ENCODE measurements at regions not wholly inside any gene's neighbourhood (a gene's known extent, or its start where the extent isn't known, plus 50 kb on each side); places are given as distances from the start of the nearest gene placed in this dataset.

- no peak overlapping the region for H3K27ac Mint-ChIP-seq
- H3K4me1 Mint-ChIP-seq (ENCODE audit: low read depth): peaks cover 18% of the 10 kb centered on the region
- no peak overlapping the region for H3K4me3 Mint-ChIP-seq
- H3K27me3 Mint-ChIP-seq: no peaks in the 10 kb centered on the region
- H3K36me3 Mint-ChIP-seq (ENCODE audit: low read depth): no peaks in the 10 kb centered on the region
- H3K9me3 Mint-ChIP-seq: peaks cover 10% of the 10 kb centered on the region
Measured at GRCh38 chr14:65878586-65878985, 466.1 kb downstream of the FUT8 start.

- Mint-ChIP-seq H3K4me1 (ENCODE audit: low read depth) (peaks cover 18% of the 10 kb centered on the region), H3K9me3 (peaks cover 10% of the 10 kb centered on the region), H3K27me3 (no peaks in the 10 kb centered on the region), H3K27ac (peak overlapping the region; percentile 46), H3K36me3 (ENCODE audit: low read depth) (no peaks in the 10 kb centered on the region), H3K4me3 (no peak overlapping the region)
Measured at GRCh38 chr14:65879248-65880009, 466.9 kb downstream of the FUT8 start.

DNA sequence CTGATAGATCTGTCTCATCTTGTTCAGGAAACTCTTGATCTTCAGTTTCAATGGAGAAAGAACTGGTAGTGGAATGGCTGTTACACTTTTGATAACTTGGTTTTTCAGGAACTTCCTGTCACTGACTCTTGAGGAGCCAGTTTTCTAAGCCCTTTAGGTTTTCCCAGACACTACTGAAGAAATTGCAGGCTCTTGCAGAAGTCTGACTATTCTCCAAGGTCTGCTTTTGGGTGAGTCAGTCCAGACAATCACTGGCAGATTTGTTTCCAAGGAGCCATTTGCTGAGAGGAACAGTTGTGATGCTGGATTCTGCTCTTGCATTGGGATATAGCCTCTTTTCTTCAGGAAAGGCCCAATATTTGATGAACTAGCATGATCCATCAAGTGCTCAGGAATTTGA is 468.0 kb downstream of the FUT8 start:
- Mint-ChIP-seq H3K9me3 (peaks cover 10% of the 10 kb centered on the region), H3K4me3 (no peak overlapping the region), H3K4me1 (ENCODE audit: low read depth) (peaks cover 18% of the 10 kb centered on the region), H3K27ac (no peak overlapping the region), H3K36me3 (ENCODE audit: low read depth) (no peaks in the 10 kb centered on the region), H3K27me3 (no peaks in the 10 kb centered on the region)

DNA sequence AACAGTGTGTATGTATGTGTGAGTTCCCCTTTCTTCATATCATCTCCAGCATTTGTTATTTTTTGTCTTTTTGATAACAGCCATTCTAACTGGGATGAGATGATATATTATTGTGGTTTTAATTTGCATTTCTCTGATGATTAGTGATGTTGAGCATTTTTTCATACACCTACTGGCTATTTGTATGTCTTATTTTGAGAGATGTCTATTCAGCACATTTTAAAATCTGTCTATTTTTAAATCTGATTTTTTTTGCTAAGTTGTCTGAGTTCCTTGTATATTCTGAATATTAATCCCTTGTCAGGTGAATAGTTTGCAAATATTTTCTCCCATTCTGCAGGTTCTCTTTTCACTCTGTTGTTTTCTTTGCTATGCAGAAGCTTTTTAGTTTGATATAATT is 469.1 kb downstream of the FUT8 start:
- no peaks in the 10 kb centered on the region for H3K36me3 Mint-ChIP-seq (ENCODE audit: low read depth)

DNA sequence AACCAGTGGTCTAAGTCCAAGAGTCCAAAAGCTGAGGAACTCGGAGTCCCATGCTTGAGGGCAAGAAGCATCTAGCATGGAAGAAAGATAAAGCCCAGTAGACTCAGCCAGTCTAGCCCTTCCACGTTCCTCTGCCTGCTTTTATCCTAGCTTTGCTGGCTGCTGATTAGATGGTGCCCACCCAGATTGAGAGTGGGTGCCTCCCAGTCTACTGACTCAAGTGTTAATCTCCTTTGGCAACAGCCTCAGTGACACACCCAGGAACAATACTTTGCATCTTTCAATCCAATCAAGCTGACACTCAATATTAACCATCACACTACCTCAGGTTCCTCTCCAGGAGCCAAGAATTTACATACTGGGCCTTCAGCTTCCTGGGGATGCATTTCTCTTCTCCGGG is 476.1 kb downstream of the FUT8 start:
- Mint-ChIP-seq H3K4me1 (ENCODE audit: low read depth) (no peaks in the 10 kb centered on the region), H3K36me3 (ENCODE audit: low read depth) (no peaks in the 10 kb centered on the region), H3K27me3 (no peaks in the 10 kb centered on the region)

More for the DNA sequence above, 469.1 kb downstream of the FUT8 start:
- no peak overlapping the region for H3K4me3 Mint-ChIP-seq
- no peak overlapping the region for H3K27ac Mint-ChIP-seq
- H3K27me3 Mint-ChIP-seq: no peaks in the 10 kb centered on the region
- H3K9me3 Mint-ChIP-seq: peaks cover 10% of the 10 kb centered on the region
- H3K4me1 Mint-ChIP-seq (ENCODE audit: low read depth): peaks cover 18% of the 10 kb centered on the region

GRCh38 chr14:65892315-65892714 is 479.8 kb downstream of the FUT8 start:
- Mint-ChIP-seq H3K36me3 (ENCODE audit: low read depth) (peaks cover 4% of the 10 kb centered on the region), H3K27me3 (no peaks in the 10 kb centered on the region), H3K4me1 (ENCODE audit: low read depth) (no peaks in the 10 kb centered on the region), H3K27ac (no peak overlapping the region), H3K4me3 (no peak overlapping the region), H3K9me3 (peaks cover 12% of the 10 kb centered on the region)

More for the DNA sequence above, 476.1 kb downstream of the FUT8 start:
- no peak overlapping the region for H3K4me3 Mint-ChIP-seq
- peaks cover 5% of the 10 kb centered on the region for H3K9me3 Mint-ChIP-seq
- no peak overlapping the region for H3K27ac Mint-ChIP-seq

- Mint-ChIP-seq H3K27me3 (no peaks in the 10 kb centered on the region), H3K4me3 (no peak overlapping the region), H3K27ac (no peak overlapping the region), H3K9me3 (peaks cover 13% of the 10 kb centered on the region), H3K36me3 (ENCODE audit: low read depth) (peaks cover 13% of the 10 kb centered on the region), H3K4me1 (ENCODE audit: low read depth) (no peaks in the 10 kb centered on the region)
Measured at GRCh38 chr14:65900164-65900563, 487.6 kb downstream of the FUT8 start.

DNA sequence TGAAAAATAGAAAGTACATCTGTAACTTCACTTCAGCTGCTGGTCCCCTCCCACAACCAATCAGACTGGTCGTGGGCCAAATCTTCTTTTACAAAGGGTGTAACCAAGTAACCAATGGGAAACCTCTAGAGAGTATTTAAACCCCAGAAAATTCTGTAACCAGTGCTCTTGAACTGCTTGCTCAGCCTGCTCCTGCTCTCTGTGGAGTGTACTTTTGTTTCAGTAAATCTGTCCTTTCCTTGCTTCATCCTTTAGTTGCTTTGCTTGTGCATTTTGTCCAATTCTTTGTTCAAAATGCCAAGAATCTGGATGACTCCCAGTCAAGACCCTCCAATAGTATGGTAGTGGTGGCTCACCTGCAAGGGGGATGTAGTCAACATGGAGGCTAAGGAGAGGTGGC is 489.1 kb downstream of the FUT8 start:
- peaks cover 12% of the 10 kb centered on the region for H3K36me3 Mint-ChIP-seq (ENCODE audit: low read depth)
- no peaks in the 10 kb centered on the region for H3K27me3 Mint-ChIP-seq
- H3K4me3 Mint-ChIP-seq: no peak overlapping the region
- H3K9me3 Mint-ChIP-seq: peaks cover 10% of the 10 kb centered on the region
- no peak overlapping the region for H3K27ac Mint-ChIP-seq
- no peaks in the 10 kb centered on the region for H3K4me1 Mint-ChIP-seq (ENCODE audit: low read depth)

- H3K27me3 Mint-ChIP-seq: no peaks in the 10 kb centered on the region
- H3K27ac Mint-ChIP-seq: no peak overlapping the region
- H3K9me3 Mint-ChIP-seq: peaks cover 5% of the 10 kb centered on the region
- no peak overlapping the region for H3K4me3 Mint-ChIP-seq
- H3K4me1 Mint-ChIP-seq (ENCODE audit: low read depth): peaks cover 6% of the 10 kb centered on the region
- peaks cover 4% of the 10 kb centered on the region for H3K36me3 Mint-ChIP-seq (ENCODE audit: low read depth)
Measured at GRCh38 chr14:65904988-65905387, 492.5 kb downstream of the FUT8 start.

DNA sequence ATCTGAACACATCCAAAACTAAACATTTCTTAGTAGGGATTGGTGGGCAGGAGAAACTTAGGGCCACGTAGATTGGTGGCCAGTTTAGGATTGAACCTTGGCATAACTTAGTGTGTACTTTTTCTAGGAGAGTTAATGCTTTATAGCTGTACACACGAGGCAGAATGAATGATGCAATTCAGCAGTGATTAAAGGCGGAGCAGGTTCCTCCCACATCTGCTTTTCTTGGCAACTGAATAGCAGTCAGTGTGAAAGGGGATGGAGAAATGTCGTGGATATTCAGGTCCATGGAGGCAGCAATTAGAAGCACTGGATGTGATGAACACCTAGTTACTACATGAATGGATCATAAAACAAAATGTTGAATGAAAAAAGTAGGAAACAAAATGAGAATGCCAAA is 493.8 kb downstream of the FUT8 start:
- no peak overlapping the region for H3K4me3 Mint-ChIP-seq
- no peak overlapping the region for H3K27ac Mint-ChIP-seq
- H3K9me3 Mint-ChIP-seq: peaks cover 3% of the 10 kb centered on the region
- no peaks in the 10 kb centered on the region for H3K36me3 Mint-ChIP-seq (ENCODE audit: low read depth)
- H3K27me3 Mint-ChIP-seq: no peaks in the 10 kb centered on the region
- peaks cover 6% of the 10 kb centered on the region for H3K4me1 Mint-ChIP-seq (ENCODE audit: low read depth)

DNA sequence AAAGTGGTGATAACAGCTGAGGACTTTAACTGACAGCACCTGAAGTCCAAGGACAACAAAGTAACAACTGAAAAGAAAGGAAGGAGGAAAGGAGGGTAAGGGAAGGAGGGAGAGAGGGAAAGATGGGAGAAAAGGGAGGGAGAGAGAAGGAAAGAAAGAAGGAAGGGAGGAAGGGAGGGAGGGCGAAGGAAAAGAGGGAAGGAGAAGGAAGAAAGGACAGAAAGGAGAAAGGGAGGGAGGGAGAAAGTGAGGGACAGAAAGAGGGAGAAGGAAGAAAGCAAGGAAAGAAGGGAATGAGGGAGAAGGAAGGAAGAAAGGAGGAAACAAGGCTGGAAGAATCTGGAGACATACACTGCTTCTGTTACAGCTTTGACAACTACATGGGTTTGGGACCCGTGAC is 494.4 kb downstream of the FUT8 start:
- Mint-ChIP-seq H3K4me3 (no peak overlapping the region), H3K27ac (no peak overlapping the region), H3K4me1 (ENCODE audit: low read depth) (peaks cover 6% of the 10 kb centered on the region)

GRCh38 chr14:65910108-65910786 is 497.7 kb downstream of the FUT8 start:
- Mint-ChIP-seq H3K9me3 (peaks cover 6% of the 10 kb centered on the region), H3K27ac (no peak overlapping the region), H3K27me3 (peaks cover 4% of the 10 kb centered on the region), H3K36me3 (ENCODE audit: low read depth) (no peaks in the 10 kb centered on the region), H3K4me1 (ENCODE audit: low read depth) (peaks cover 23% of the 10 kb centered on the region), H3K4me3 (no peak overlapping the region)

More for the DNA sequence above, 494.4 kb downstream of the FUT8 start:
- Mint-ChIP-seq H3K27me3 (no peaks in the 10 kb centered on the region), H3K9me3 (peaks cover 3% of the 10 kb centered on the region), H3K36me3 (ENCODE audit: low read depth) (no peaks in the 10 kb centered on the region)

DNA sequence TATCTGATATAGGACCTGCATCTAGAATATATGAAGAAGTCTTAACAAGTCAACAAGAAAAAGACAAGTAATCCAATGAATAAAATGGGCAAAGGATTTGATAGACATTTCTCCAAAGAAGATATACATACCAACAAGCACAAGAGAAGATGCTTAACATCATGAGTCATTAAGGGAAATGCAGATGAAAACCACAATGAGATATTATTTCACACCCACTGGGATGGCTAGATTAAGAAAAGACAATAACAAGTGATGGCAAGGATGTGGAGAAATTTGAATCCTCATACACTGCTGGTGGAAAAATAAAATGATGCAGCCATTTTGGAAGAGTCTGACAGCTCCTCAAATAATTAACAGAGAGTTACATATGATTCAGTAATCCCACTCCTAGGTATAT is 502.6 kb downstream of the FUT8 start:
- Mint-ChIP-seq H3K27ac (peak overlapping the region; percentile 37), H3K27me3 (peaks cover 4% of the 10 kb centered on the region), H3K36me3 (ENCODE audit: low read depth) (no peaks in the 10 kb centered on the region), H3K9me3 (peaks cover 6% of the 10 kb centered on the region), H3K4me3 (no peak overlapping the region), H3K4me1 (ENCODE audit: low read depth) (peaks cover 21% of the 10 kb centered on the region)

DNA sequence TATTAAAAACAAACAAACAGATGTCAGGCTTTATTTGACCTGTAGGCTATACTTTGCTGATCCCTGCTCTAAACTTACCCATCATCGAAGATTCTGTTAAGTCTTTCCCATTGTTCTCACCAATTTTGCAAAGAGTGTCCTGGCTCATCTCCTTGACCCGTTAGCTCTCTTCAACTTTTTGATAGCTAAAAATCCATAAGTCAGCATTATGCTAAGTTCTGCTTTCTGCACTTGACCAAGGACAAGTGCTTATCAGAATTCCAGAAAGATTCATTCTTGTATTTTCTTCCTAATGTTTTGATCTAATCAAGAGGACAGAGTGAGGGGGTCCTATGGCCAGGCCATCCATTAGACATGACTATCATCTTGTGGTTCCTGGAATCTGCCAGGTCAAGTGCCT is 503.5 kb downstream of the FUT8 start:
- Mint-ChIP-seq H3K4me1 (ENCODE audit: low read depth) (peaks cover 21% of the 10 kb centered on the region), H3K27ac (no peak overlapping the region), H3K9me3 (peaks cover 6% of the 10 kb centered on the region), H3K36me3 (ENCODE audit: low read depth) (no peaks in the 10 kb centered on the region), H3K27me3 (peaks cover 4% of the 10 kb centered on the region), H3K4me3 (no peak overlapping the region)

DNA sequence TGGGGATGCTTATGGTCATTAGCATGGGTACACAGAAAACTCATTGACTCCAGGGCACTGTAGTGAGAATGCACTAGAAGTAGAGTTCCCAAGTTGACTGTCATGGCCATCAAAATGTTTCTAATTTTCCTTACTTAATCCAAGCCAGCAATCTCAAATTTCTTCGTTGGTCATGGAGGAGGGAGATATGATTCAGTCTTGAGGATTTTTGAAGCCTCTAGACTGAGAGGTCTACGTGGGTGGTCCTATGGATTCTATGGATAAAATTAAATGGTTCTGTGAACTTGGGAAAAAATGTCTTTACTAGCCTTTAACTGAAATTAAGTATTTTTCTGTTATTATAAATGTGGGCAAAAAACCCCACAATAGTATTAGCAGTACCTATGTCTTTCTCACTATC is 508.5 kb downstream of the FUT8 start:
- Mint-ChIP-seq H3K36me3 (ENCODE audit: low read depth) (no peaks in the 10 kb centered on the region), H3K27ac (no peak overlapping the region), H3K27me3 (no peaks in the 10 kb centered on the region), H3K9me3 (no peaks in the 10 kb centered on the region), H3K4me3 (no peak overlapping the region), H3K4me1 (ENCODE audit: low read depth) (peaks cover 8% of the 10 kb centered on the region)
